ENCODE measurements at regions not wholly inside any gene's neighbourhood (a gene's known extent, or its start where the extent isn't known, plus 50 kb on each side); places are given as distances from the start of the nearest gene placed in this dataset.

DNA sequence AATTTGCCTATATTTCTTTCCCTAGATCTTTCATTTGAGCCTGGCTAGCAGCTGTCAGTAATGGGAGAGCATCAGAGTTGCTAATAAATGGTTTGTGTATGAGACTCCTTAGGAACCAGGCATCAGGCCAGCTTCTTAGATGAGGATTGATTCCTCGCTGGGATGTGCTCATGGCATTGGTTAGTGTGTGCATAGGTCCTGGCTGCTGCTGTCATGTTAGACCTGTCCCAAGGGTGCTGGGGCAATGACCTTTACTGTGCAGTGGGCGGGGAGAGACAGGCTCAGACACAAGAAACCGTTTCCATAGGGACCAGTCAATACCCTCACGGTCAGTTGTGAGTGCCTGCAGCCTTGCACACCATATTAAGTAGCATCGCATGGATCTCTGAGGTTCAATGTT is 112.3 kb upstream of the NR3C1 start:
- Mint-ChIP-seq H3K36me3 (no peaks in the 10 kb centered on the region), H3K27ac (no peak overlapping the region), H3K4me1 (ENCODE audit: low read depth) (peaks cover 4% of the 10 kb centered on the region), H3K9me3 (no peaks in the 10 kb centered on the region), H3K27me3 (no peaks in the 10 kb centered on the region), H3K4me3 (no peak overlapping the region)
- ChIA-PET POLR2A (no interaction called here), CTCF (no interaction called here)
- intact Hi-C loops (cut with micrococcal nuclease) = no loop called here
- DNase-seq = no peak

DNA sequence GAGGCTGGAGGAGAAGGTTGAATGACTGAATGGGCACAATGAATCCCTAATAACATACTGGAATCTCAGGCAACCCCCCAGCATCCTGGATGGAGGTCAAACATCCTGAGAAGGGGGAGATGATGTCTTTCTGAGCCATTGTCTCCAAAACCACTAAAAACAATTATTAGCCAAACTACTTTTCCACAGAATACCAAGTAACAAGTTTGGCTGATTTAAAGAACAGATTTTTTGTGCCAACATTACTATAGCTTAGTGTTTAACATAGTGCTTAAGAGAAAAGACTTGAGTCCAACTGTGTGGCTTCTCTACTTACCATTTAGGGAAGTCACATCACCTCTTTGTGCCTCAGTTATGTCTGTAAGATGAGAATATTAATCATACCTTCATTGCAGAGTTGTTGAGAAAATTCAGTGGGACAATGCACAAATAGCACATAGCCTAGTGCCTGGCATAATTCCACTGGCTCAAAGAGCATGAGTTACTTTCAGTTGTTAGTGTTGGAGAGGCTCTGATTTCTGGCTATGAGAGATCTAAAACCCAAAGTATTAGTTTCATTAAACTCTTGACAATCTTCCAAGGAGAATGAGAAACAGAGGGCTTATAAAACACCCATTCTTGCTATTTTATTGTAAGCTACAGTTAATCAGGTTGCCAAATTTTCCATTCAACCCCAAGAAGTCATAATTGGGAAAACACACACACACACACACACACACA is 111.3 kb upstream of the NR3C1 start:
- intact Hi-C loops (cut with micrococcal nuclease) = no loop called here
- ChIA-PET CTCF (no interaction called here), POLR2A (no interaction called here)
- H3K36me3 Mint-ChIP-seq = no peaks in the 10 kb centered on the region
- no peaks in the 10 kb centered on the region for H3K9me3 Mint-ChIP-seq
- H3K27me3 Mint-ChIP-seq = no peaks in the 10 kb centered on the region
- H3K4me3 Mint-ChIP-seq = no peak overlapping the region
- no peak for DNase-seq
- no peak overlapping the region for H3K27ac Mint-ChIP-seq
- peaks cover 8% of the 10 kb centered on the region for H3K4me1 Mint-ChIP-seq (ENCODE audit: low read depth)

DNA sequence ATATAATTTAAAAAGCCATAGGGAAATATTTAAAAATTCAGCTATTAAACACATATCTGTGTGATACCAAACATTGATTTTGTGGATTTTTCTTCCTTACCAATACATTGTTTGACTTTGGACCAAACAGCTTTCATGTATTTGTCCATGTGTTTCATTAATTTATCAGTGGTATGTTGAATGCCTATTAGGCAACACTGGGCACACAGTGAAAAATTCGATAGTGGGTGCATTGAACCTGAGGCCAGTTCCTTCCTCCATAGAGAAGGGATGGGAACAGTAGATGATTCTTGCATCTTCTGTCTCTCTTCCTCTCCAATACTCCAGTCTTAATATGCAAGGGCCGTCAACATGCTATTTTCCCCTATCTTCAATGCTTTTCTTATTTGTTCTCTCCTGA is 110.2 kb upstream of the NR3C1 start:
- CTCF ChIA-PET = no interaction called here
- no peaks in the 10 kb centered on the region for H3K9me3 Mint-ChIP-seq

GRCh38 chr5:143511736-143512135 is 108.2 kb upstream of the NR3C1 start:
- Mint-ChIP-seq H3K4me3 (no peak overlapping the region), H3K36me3 (no peaks in the 10 kb centered on the region), H3K9me3 (no peaks in the 10 kb centered on the region), H3K27me3 (no peaks in the 10 kb centered on the region), H3K27ac (no peak overlapping the region), H3K4me1 (ENCODE audit: low read depth) (peaks cover 12% of the 10 kb centered on the region)
- DNase-seq = no peak
- intact Hi-C loops (cut with micrococcal nuclease) = no loop called here
- POLR2A ChIA-PET = no interaction called here
- CTCF ChIA-PET = interaction anchor here (0.9 to 1.2 kb wide), 2 partner anchors 314 to 798 kb away, joined by 3 read pairs; no protein-coding TSS in a partner anchor

More for the DNA sequence above, 110.2 kb upstream of the NR3C1 start:
- peaks cover 12% of the 10 kb centered on the region for H3K4me1 Mint-ChIP-seq (ENCODE audit: low read depth)
- H3K27me3 Mint-ChIP-seq = no peaks in the 10 kb centered on the region
- POLR2A ChIA-PET = no interaction called here
- intact Hi-C loops (cut with micrococcal nuclease) = no loop called here
- no peak overlapping the region for H3K4me3 Mint-ChIP-seq
- no peak overlapping the region for H3K27ac Mint-ChIP-seq
- DNase-seq = no peak
- H3K36me3 Mint-ChIP-seq = no peaks in the 10 kb centered on the region

- no peak overlapping the region for H3K27ac Mint-ChIP-seq
- POLR2A ChIA-PET = interaction anchor here (1.0 kb wide), 1 partner anchor 486 kb away, joined by 7 read pairs; no protein-coding TSS in a partner anchor
- no peak for DNase-seq
- no peak overlapping the region for H3K4me3 Mint-ChIP-seq
- H3K4me1 Mint-ChIP-seq (ENCODE audit: low read depth) = peaks cover 12% of the 10 kb centered on the region
- H3K27me3 Mint-ChIP-seq = no peaks in the 10 kb centered on the region
- CTCF ChIA-PET = no interaction called here
- no peaks in the 10 kb centered on the region for H3K36me3 Mint-ChIP-seq
- peaks cover 8% of the 10 kb centered on the region for H3K9me3 Mint-ChIP-seq
- intact Hi-C loops (cut with micrococcal nuclease) = no loop called here
Observed at GRCh38 chr5:143509758-143510221, 106.3 kb upstream of the NR3C1 start.

DNA sequence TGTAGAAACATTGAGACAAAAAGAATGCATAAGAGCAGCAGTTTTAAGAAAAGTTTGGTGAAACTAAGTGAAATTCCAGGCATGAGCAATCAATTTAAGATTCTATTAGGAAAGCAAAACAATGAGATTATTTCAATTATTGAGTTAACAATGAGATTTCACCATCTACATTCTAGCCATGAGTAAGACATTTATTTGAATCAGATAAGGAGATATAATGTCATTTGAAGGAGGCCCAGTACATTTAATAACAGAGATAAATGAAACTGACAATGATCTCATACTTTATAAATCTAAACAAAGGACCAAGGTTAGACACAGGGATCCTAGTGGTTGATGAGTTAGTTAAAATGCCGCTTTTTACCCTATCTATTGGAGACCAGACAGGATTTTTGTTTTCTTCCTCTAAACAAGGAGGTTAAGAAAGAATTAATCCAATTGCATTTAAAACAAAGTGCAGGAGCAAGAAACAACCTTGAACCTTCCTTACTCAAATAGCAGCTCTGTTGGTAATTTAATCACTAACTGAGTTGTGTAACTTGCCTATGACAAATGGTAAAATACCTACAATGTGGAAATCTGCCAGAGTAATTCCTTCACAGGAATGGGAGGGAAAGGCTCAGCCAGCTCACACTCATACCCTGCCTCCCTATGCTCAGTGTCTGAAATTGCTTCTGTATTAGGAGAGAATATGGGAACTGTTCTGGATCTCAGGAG is 103.5 kb upstream of the NR3C1 start:
- peaks cover 8% of the 10 kb centered on the region for H3K9me3 Mint-ChIP-seq
- DNase-seq = no peak
- CTCF ChIA-PET = no interaction called here
- H3K27me3 Mint-ChIP-seq = no peaks in the 10 kb centered on the region
- no peak overlapping the region for H3K4me3 Mint-ChIP-seq
- peaks cover 8% of the 10 kb centered on the region for H3K4me1 Mint-ChIP-seq (ENCODE audit: low read depth)
- intact Hi-C loops (cut with micrococcal nuclease) = no loop called here
- POLR2A ChIA-PET = no interaction called here
- no peaks in the 10 kb centered on the region for H3K36me3 Mint-ChIP-seq
- H3K27ac Mint-ChIP-seq = no peak overlapping the region

DNA sequence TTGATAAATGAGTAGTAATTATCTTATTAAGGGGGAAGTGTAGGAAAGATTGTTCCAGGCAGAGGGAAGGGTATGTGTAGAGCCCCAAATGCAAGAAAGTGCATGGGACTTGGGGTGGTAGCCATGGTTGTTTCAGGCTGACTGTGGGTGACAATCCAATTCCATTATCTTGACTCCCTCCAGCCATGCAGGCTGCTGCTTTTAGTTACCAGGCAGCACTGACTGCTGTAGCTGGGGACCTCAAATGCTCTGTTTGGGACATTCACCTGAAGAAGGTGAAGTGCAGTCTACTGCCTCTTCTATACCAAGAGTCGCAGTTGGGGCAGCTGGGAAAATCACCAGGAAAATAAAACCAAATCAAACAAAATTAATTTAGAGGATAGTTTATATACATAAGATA is 102.4 kb upstream of the NR3C1 start:
- H3K9me3 Mint-ChIP-seq = peaks cover 8% of the 10 kb centered on the region
- ChIA-PET CTCF (interaction anchor here (0.6 kb wide), 1 partner anchor 109 kb away, joined by 3 read pairs; no protein-coding TSS in a partner anchor), POLR2A (no interaction called here)
- no peak for DNase-seq
- intact Hi-C loops (cut with micrococcal nuclease) = no loop called here
- H3K27ac Mint-ChIP-seq = no peak overlapping the region
- no peaks in the 10 kb centered on the region for H3K27me3 Mint-ChIP-seq
- H3K4me3 Mint-ChIP-seq = no peak overlapping the region
- H3K36me3 Mint-ChIP-seq = no peaks in the 10 kb centered on the region
- peaks cover 8% of the 10 kb centered on the region for H3K4me1 Mint-ChIP-seq (ENCODE audit: low read depth)

DNA sequence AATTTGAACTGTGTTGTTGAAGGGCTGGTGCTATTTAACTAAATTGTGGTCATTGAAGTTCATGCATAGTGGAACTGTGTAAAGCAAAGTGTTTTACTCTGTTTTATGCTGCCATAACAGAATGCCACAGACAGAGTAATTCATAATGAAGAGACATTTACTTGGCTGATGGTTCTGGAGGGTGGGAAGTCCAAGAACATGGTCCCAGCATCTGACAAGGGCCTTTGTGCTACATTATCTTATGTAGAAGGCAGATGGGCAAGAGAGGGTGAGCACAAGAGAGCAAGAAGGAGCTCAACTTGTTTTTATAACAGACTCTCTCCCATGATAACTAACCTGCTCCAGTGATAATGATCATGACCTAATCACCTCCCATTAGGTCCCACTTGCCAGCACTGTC is 101.9 kb upstream of the NR3C1 start:
- H3K27ac Mint-ChIP-seq = no peak overlapping the region
- H3K36me3 Mint-ChIP-seq = no peaks in the 10 kb centered on the region
- intact Hi-C loops (cut with micrococcal nuclease) = no loop called here
- POLR2A ChIA-PET = no interaction called here
- CTCF ChIA-PET = no interaction called here
- peaks cover 8% of the 10 kb centered on the region for H3K9me3 Mint-ChIP-seq
- no peak overlapping the region for H3K4me3 Mint-ChIP-seq
- H3K4me1 Mint-ChIP-seq (ENCODE audit: low read depth) = peaks cover 8% of the 10 kb centered on the region
- H3K27me3 Mint-ChIP-seq = no peaks in the 10 kb centered on the region
- no peak for DNase-seq

GRCh38 chr5:143501310-143502044 is 98.0 kb upstream of the NR3C1 start:
- no peaks in the 10 kb centered on the region for H3K4me1 Mint-ChIP-seq (ENCODE audit: low read depth)
- H3K4me3 Mint-ChIP-seq = no peak overlapping the region
- H3K36me3 Mint-ChIP-seq = no peaks in the 10 kb centered on the region
- no peaks in the 10 kb centered on the region for H3K27me3 Mint-ChIP-seq
- no peak overlapping the region for H3K27ac Mint-ChIP-seq
- intact Hi-C loops (cut with micrococcal nuclease) = no loop called here
- no peak for DNase-seq
- peaks cover 8% of the 10 kb centered on the region for H3K9me3 Mint-ChIP-seq
- POLR2A ChIA-PET = no interaction called here
- CTCF ChIA-PET = no interaction called here

- Mint-ChIP-seq H3K9me3 (no peaks in the 10 kb centered on the region), H3K27me3 (no peaks in the 10 kb centered on the region), H3K36me3 (no peaks in the 10 kb centered on the region), H3K4me1 (ENCODE audit: low read depth) (no peaks in the 10 kb centered on the region), H3K4me3 (no peak overlapping the region), H3K27ac (no peak overlapping the region)
- DNase-seq = no peak
- POLR2A ChIA-PET = no interaction called here
- intact Hi-C loops (cut with micrococcal nuclease) = no loop called here
- CTCF ChIA-PET = no interaction called here
Observed at GRCh38 chr5:143499480-143500114, 96.1 kb upstream of the NR3C1 start.

DNA sequence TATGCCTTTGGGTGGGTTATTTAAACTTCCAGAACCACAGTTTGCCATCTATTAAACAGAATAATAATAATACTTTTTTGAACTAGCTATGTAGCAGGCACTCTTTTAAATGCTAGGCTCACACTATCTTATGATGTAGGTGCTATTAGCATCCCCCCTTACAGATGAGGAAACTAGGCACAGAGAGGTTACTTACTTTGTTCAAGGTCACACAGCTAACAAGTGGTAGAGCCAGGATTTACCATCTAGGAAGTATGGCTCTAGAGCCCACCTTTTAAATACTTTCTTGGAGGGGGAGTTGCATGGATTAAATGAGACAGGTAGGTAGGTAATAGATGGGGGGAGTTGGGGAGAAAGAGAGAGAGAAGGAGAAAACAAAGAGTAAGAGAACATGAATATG is 95.3 kb upstream of the NR3C1 start:
- Mint-ChIP-seq H3K9me3 (no peaks in the 10 kb centered on the region), H3K4me3 (no peak overlapping the region), H3K27ac (no peak overlapping the region), H3K27me3 (no peaks in the 10 kb centered on the region), H3K4me1 (ENCODE audit: low read depth) (no peaks in the 10 kb centered on the region), H3K36me3 (no peaks in the 10 kb centered on the region)
- ChIA-PET POLR2A (no interaction called here), CTCF (no interaction called here)
- intact Hi-C loops (cut with micrococcal nuclease) = no loop called here
- no peak for DNase-seq

DNA sequence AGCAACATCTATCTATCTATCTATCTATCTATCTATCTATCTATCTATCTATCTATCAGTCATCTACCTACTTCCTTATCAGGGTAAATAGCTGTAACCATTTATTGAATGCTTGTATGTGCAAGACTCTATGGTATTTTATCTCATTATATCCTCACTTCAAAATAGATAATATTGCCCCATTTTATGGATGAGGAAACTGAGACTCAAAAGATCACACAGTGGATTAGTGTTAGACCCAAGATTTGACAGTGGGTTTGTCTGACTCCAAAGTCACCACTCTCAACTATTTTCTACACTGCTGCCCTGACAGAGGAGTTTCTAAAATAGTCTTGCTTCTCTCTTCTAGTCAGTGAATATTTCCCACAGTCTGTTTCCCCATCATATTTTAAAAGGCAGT is 94.3 kb upstream of the NR3C1 start:
- no peaks in the 10 kb centered on the region for H3K4me1 Mint-ChIP-seq (ENCODE audit: low read depth)
- no peak for DNase-seq
- intact Hi-C loops (cut with micrococcal nuclease) = no loop called here
- H3K9me3 Mint-ChIP-seq = no peaks in the 10 kb centered on the region
- no peak overlapping the region for H3K4me3 Mint-ChIP-seq
- ChIA-PET POLR2A (no interaction called here), CTCF (no interaction called here)
- no peak overlapping the region for H3K27ac Mint-ChIP-seq
- no peaks in the 10 kb centered on the region for H3K27me3 Mint-ChIP-seq
- no peaks in the 10 kb centered on the region for H3K36me3 Mint-ChIP-seq
